WTC11 (cell line): ENCODE measurements at regions not wholly inside any gene's neighbourhood (a gene's known extent, or its start where the extent isn't known, plus 50 kb on each side); places are given as distances from the start of the nearest gene placed in this dataset.

Experiments
- ATAC-seq: fragments of 200-7000 bp; cut with Tn5 transposase; 2 replicates; pipeline ENCODE4 v1.10.0; 2021; ENCODE audit warnings: mild to moderate bottlenecking, moderate library complexity
- CTCF ChIA-PET: fragments of 300-600 bp; sonication (Branson Sonifier 250); formaldehyde crosslinking; loops from one replicate; lab custom pipeline; 2021; ENCODE audit warnings: antibody characterized with exemption; lab: Charles Lee
- POLR2A ChIA-PET: fragments of 350-600 bp; sonication (Branson Sonifier 250); formaldehyde crosslinking; loops from one replicate; lab custom pipeline; 2021; ENCODE audit warnings: antibody characterized with exemption; lab: Charles Lee
- DNase-seq: peaks from one replicate; pipeline ENCODE4 v3.0.0; 2021; ENCODE audit warnings: low spot score
- H3K27ac Mint-ChIP-seq: 2 replicates; pipeline ENCODE4 v1.8.0; 2021; ENCODE audit warnings: mixed read lengths
- H3K27me3 Mint-ChIP-seq: 2 replicates; pipeline ENCODE4 v1.8.0; 2021; ENCODE audit warnings: low read depth, mild to moderate bottlenecking, moderate library complexity, mixed read lengths
- H3K36me3 Mint-ChIP-seq: 2 replicates; pipeline ENCODE4 v1.8.0; 2021; ENCODE audit warnings: mixed read lengths
- H3K4me1 Mint-ChIP-seq: 2 replicates; pipeline ENCODE4 v1.8.0; 2022; ENCODE audit warnings: mixed read lengths
- H3K4me3 Mint-ChIP-seq: 2 replicates; pipeline ENCODE4 v1.8.0; 2021; ENCODE audit warnings: mild to moderate bottlenecking, moderate library complexity, mixed read lengths
- H3K9me3 Mint-ChIP-seq: 2 replicates; pipeline ENCODE4 v1.8.0; 2021; ENCODE audit warnings: mixed read lengths
- ATF1 ChIP-seq: sonication (generic); formaldehyde crosslinking; IDR thresholded peaks from 2 replicates; pipeline ENCODE4 v1.8.1; 2023; ENCODE audit warnings: mild to moderate bottlenecking, moderate library complexity, missing genetic modification reagents
- ESRRA ChIP-seq: sonication (generic); formaldehyde crosslinking; IDR thresholded peaks from 2 replicates; pipeline ENCODE4 v1.8.1; 2022; ENCODE audit warnings: mild to moderate bottlenecking, missing genetic modification reagents, borderline replicate concordance
- ETV6 ChIP-seq: sonication (generic); formaldehyde crosslinking; IDR thresholded peaks from 2 replicates; pipeline ENCODE4 v1.8.1; 2022; ENCODE audit warnings: mild to moderate bottlenecking, missing genetic modification reagents
- GTF2I ChIP-seq: fragments of 250-450 bp; sonication (Bioruptor Pico); conservative IDR thresholded peaks from 2 replicates; pipeline ENCODE4 v1.4.0; 2021; ENCODE audit warnings: mild to moderate bottlenecking
- MYBL2 ChIP-seq: sonication (generic); formaldehyde crosslinking; IDR thresholded peaks from 2 replicates; pipeline ENCODE4 v1.8.1; 2023; ENCODE audit warnings: mild to moderate bottlenecking, moderate library complexity, missing genetic modification reagents
- NR1H2 ChIP-seq: sonication (generic); formaldehyde crosslinking; IDR thresholded peaks from 2 replicates; pipeline ENCODE4 v1.9.0; 2021; ENCODE audit warnings: mild to moderate bottlenecking, moderate library complexity, missing genetic modification reagents
- TEAD4 ChIP-seq: sonication (generic); formaldehyde crosslinking; IDR thresholded peaks from 2 replicates; pipeline ENCODE4 v1.8.0; 2022; ENCODE audit warnings: mild to moderate bottlenecking, missing genetic modification reagents
- ZBTB21 ChIP-seq: sonication (generic); formaldehyde crosslinking; IDR thresholded peaks from 2 replicates; pipeline ENCODE4 v1.8.1; 2023; ENCODE audit warnings: mild to moderate bottlenecking, missing genetic modification reagents, borderline replicate concordance
- ZNF219 ChIP-seq: sonication (generic); formaldehyde crosslinking; IDR thresholded peaks from 2 replicates; pipeline ENCODE4 v1.8.0; 2023; ENCODE audit warnings: missing genetic modification reagents, mild to moderate bottlenecking, borderline replicate concordance
- TF ChIP-seq, protein P1 (sequence below): sonication (generic); formaldehyde crosslinking; conservative IDR thresholded peaks from 2 replicates; pipeline ENCODE4 v1.8.1; 2022; ENCODE audit warnings: mild to moderate bottlenecking, missing genetic modification reagents
- TF ChIP-seq, protein P2 (sequence below): sonication (generic); formaldehyde crosslinking; IDR thresholded peaks from 2 replicates; pipeline ENCODE4 v1.8.1; 2022; ENCODE audit warnings: missing genetic modification reagents, borderline replicate concordance
- TF ChIP-seq, protein P3 (sequence below): fragments of 250-450 bp; sonication (Bioruptor Pico); IDR thresholded peaks from 2 replicates; pipeline ENCODE4 v1.9.0; 2021; ENCODE audit warnings: mild to moderate bottlenecking
- TF ChIP-seq, protein P4 (sequence below): sonication (generic); formaldehyde crosslinking; IDR thresholded peaks from 2 replicates; pipeline ENCODE4 v1.8.1; 2022; ENCODE audit warnings: low read depth, mild to moderate bottlenecking, moderate library complexity, missing genetic modification reagents, borderline replicate concordance
- TF ChIP-seq, protein P5 (sequence below): sonication (generic); formaldehyde crosslinking; IDR thresholded peaks from 2 replicates; pipeline ENCODE4 v1.8.0; 2022; ENCODE audit warnings: mild to moderate bottlenecking, missing genetic modification reagents
- TF ChIP-seq, protein P6 (sequence below): sonication (generic); formaldehyde crosslinking; conservative IDR thresholded peaks from 2 replicates; pipeline ENCODE4 v1.8.1; 2023; ENCODE audit warnings: mild to moderate bottlenecking, low read depth, missing genetic modification reagents, moderate library complexity
- TF ChIP-seq, protein P7 (sequence below): sonication (generic); formaldehyde crosslinking; IDR thresholded peaks from 2 replicates; pipeline ENCODE4 v1.8.0; 2022; ENCODE audit warnings: mild to moderate bottlenecking, missing genetic modification reagents

DNA sequence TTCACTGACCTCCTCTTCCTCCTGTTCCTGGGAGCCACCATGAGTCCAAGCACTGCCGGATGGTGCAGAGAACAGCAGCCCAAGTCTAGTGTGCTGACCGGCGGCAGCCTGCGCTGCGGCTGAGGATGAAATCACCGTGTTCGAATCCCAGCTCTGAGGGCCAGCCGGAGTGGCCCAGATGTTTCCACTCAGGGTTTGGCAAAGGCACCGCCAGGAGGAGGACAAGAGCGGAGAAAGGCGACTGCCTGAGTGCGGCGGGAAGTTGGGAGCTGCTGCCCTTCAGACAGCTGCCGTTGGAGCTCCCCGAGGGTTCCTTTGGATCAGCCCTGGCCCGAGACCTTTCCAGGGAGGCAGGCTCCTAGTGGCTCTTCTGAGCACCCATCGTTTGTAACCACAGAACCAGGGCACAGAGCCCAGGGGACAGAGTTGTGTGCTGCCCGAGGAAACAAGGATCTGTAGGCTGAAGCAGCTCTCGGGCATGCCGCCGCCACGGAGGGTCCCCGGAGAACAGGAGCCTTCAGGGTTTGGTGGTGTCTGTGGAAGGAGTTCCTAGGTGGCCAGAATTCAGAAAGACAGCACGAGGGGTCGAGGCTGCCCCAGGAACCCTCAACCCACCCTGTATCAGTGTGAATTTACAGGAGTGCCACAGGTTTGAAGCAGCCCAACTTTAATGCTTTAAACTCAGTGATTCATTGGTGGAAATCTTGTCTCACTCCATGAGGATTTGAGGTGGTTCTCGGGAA, 115.6 kb upstream of the COL5A1 start:
- Mint-ChIP-seq H3K4me1 (peaks cover 10% of the 10 kb centered on the region), H3K4me3 (no peak overlapping the region), H3K27ac (no peak overlapping the region), H3K36me3 (peaks cover 2% of the 10 kb centered on the region; the same call in 1 of the 2 replicates)
- no peak for ATAC-seq
- no peak for DNase-seq
- no peak for TF ChIP-seq ZBTB21 (CRISPR knock-in tag)
- TF ChIP-seq ETV6 (CRISPR knock-in tag) = no peak
- TF ChIP-seq, protein P1, sequence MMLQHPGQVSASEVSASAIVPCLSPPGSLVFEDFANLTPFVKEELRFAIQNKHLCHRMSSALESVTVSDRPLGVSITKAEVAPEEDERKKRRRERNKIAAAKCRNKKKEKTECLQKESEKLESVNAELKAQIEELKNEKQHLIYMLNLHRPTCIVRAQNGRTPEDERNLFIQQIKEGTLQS (CRISPR knock-in tag) = no peak
- TF ChIP-seq, protein P2, sequence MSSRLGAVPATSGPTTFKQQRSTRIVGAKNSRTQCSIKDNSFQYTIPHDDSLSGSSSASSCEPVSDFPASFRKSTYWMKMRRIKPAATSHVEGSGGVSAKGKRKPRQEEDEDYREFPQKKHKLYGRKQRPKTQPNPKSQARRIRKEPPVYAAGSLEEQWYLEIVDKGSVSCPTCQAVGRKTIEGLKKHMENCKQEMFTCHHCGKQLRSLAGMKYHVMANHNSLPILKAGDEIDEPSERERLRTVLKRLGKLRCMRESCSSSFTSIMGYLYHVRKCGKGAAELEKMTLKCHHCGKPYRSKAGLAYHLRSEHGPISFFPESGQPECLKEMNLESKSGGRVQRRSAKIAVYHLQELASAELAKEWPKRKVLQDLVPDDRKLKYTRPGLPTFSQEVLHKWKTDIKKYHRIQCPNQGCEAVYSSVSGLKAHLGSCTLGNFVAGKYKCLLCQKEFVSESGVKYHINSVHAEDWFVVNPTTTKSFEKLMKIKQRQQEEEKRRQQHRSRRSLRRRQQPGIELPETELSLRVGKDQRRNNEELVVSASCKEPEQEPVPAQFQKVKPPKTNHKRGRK (CRISPR knock-in tag) = no peak
- no peak for TF ChIP-seq ZNF219
- TF ChIP-seq, protein P3, sequence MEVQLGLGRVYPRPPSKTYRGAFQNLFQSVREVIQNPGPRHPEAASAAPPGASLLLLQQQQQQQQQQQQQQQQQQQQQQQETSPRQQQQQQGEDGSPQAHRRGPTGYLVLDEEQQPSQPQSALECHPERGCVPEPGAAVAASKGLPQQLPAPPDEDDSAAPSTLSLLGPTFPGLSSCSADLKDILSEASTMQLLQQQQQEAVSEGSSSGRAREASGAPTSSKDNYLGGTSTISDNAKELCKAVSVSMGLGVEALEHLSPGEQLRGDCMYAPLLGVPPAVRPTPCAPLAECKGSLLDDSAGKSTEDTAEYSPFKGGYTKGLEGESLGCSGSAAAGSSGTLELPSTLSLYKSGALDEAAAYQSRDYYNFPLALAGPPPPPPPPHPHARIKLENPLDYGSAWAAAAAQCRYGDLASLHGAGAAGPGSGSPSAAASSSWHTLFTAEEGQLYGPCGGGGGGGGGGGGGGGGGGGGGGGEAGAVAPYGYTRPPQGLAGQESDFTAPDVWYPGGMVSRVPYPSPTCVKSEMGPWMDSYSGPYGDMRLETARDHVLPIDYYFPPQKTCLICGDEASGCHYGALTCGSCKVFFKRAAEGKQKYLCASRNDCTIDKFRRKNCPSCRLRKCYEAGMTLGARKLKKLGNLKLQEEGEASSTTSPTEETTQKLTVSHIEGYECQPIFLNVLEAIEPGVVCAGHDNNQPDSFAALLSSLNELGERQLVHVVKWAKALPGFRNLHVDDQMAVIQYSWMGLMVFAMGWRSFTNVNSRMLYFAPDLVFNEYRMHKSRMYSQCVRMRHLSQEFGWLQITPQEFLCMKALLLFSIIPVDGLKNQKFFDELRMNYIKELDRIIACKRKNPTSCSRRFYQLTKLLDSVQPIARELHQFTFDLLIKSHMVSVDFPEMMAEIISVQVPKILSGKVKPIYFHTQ = no peak
- TF ChIP-seq NR1H2 (CRISPR knock-in tag) = no peak
- TF ChIP-seq, protein P4, sequence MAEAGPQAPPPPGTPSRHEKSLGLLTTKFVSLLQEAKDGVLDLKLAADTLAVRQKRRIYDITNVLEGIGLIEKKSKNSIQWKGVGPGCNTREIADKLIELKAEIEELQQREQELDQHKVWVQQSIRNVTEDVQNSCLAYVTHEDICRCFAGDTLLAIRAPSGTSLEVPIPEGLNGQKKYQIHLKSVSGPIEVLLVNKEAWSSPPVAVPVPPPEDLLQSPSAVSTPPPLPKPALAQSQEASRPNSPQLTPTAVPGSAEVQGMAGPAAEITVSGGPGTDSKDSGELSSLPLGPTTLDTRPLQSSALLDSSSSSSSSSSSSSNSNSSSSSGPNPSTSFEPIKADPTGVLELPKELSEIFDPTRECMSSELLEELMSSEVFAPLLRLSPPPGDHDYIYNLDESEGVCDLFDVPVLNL (CRISPR knock-in tag) = no peak
- TF ChIP-seq MYBL2 = no peak
- TF ChIP-seq, all 79 proteins: peak for 0
- H3K27me3 Mint-ChIP-seq = no peaks in the 10 kb centered on the region
- peaks cover 29% of the 10 kb centered on the region for H3K9me3 Mint-ChIP-seq
- ChIA-PET CTCF (no interaction called here), POLR2A (no interaction called here)

DNA sequence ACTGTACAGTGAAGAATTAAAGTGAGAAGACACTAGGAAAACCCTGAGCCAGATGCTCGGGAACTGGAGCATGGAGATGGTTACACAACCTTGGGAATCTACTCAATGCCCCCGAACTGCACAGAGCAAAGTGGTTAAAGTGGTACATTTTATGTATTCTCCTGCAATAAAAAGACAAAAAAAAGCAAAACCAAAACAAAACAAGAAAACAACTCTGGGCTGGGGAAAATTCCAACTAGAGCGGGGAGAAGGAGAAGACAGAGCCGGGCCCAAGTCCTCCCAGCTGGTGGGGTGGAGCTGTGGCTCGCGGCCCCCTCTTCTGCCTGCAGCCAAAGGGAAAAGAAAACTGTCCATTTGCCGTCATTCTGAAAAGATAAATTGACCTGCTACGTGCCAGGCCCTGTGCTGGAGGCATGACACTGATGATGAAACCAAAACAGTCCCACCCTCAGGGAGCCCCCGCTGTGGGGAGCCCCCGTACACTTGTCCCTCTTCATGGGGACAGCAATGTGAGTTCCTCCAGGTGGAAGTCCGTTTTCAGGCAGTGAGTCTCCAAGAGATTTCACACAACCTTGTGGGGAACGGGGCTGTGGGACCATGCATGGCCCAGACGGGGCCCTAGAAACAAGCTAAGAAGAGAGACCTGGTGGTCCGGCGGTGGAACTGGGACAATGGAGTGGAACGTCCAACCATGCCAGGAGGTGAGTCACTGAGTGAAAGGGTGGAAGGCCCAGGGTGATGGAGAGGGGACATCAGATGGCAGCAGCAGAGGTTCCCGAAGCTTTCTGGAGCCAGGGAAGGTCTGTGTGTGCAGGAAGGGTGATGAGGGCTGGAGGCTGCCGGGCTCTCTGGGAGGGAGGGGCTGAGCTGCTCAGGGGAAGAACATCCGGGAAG, 114.8 kb upstream of the COL5A1 start:
- H3K36me3 Mint-ChIP-seq = peaks cover 2% of the 10 kb centered on the region; the same call in 1 of the 2 replicates
- H3K27me3 Mint-ChIP-seq = no peaks in the 10 kb centered on the region; the same call in 1 of the 2 replicates
- ATAC-seq (no peak), DNase-seq (no peak)
- H3K27ac Mint-ChIP-seq = no peak overlapping the region; the same call in 1 of the 2 replicates
- ChIA-PET POLR2A (no interaction called here), CTCF (no interaction called here)
- peaks cover 10% of the 10 kb centered on the region for H3K4me1 Mint-ChIP-seq
- peaks cover 31% of the 10 kb centered on the region for H3K9me3 Mint-ChIP-seq
- no peak overlapping the region for H3K4me3 Mint-ChIP-seq
- TF ChIP-seq, protein P5, sequence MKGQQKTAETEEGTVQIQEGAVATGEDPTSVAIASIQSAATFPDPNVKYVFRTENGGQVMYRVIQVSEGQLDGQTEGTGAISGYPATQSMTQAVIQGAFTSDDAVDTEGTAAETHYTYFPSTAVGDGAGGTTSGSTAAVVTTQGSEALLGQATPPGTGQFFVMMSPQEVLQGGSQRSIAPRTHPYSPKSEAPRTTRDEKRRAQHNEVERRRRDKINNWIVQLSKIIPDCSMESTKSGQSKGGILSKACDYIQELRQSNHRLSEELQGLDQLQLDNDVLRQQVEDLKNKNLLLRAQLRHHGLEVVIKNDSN (CRISPR knock-in tag) = no peak
- TF ChIP-seq, protein P6, sequence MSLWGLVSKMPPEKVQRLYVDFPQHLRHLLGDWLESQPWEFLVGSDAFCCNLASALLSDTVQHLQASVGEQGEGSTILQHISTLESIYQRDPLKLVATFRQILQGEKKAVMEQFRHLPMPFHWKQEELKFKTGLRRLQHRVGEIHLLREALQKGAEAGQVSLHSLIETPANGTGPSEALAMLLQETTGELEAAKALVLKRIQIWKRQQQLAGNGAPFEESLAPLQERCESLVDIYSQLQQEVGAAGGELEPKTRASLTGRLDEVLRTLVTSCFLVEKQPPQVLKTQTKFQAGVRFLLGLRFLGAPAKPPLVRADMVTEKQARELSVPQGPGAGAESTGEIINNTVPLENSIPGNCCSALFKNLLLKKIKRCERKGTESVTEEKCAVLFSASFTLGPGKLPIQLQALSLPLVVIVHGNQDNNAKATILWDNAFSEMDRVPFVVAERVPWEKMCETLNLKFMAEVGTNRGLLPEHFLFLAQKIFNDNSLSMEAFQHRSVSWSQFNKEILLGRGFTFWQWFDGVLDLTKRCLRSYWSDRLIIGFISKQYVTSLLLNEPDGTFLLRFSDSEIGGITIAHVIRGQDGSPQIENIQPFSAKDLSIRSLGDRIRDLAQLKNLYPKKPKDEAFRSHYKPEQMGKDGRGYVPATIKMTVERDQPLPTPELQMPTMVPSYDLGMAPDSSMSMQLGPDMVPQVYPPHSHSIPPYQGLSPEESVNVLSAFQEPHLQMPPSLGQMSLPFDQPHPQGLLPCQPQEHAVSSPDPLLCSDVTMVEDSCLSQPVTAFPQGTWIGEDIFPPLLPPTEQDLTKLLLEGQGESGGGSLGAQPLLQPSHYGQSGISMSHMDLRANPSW (CRISPR knock-in tag) = no peak
- TF ChIP-seq TEAD4 (no peak), ATF1 (CRISPR knock-in tag) (no peak), ESRRA (no peak), GTF2I (no peak)
- TF ChIP-seq, protein P4 (CRISPR knock-in tag) = no peak
- TF ChIP-seq, protein P7, sequence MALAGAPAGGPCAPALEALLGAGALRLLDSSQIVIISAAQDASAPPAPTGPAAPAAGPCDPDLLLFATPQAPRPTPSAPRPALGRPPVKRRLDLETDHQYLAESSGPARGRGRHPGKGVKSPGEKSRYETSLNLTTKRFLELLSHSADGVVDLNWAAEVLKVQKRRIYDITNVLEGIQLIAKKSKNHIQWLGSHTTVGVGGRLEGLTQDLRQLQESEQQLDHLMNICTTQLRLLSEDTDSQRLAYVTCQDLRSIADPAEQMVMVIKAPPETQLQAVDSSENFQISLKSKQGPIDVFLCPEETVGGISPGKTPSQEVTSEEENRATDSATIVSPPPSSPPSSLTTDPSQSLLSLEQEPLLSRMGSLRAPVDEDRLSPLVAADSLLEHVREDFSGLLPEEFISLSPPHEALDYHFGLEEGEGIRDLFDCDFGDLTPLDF (CRISPR knock-in tag) = no peak
